HG03342 (cell line): ENCODE measurements at regions not wholly inside any gene's neighbourhood (a gene's known extent, or its start where the extent isn't known, plus 50 kb on each side); places are given as distances from the start of the nearest gene placed in this dataset.

Experiments
- ATAC-seq: cut with Tn5 transposase; IDR thresholded peaks from one replicate; pipeline ENCODE4 v1.9.1; 2021; ENCODE audit warnings: mild to moderate bottlenecking, moderate library complexity; ENCODE audit not compliant: unreplicated experiment

- no peak for ATAC-seq
These were observed 144.0 kb upstream of the OBI1 start for GRCh38 chr13:78802912-78803311.

GRCh38 chr13:78787190-78787589 is 128.2 kb upstream of the OBI1 start:
- no peak for ATAC-seq

- ATAC-seq, result no peak
These were observed 127.5 kb upstream of the OBI1 start for GRCh38 chr13:78786459-78786858.

- ATAC-seq, result no peak
These were observed 126.8 kb upstream of the OBI1 start for GRCh38 chr13:78785764-78786163.

GRCh38 chr13:78784014-78784750 is 125.2 kb upstream of the OBI1 start:
- ATAC-seq, result no peak

- no peak for ATAC-seq
These were observed 121.8 kb upstream of the OBI1 start for GRCh38 chr13:78780708-78781107.

- ATAC-seq, result no peak
These were observed 120.7 kb upstream of the OBI1 start for GRCh38 chr13:78779608-78780007.

GRCh38 chr13:78777976-78778375 is 119.0 kb upstream of the OBI1 start:
- ATAC-seq, result no peak

GRCh38 chr13:78777396-78777795 is 118.4 kb upstream of the OBI1 start:
- ATAC-seq, result no peak

GRCh38 chr13:78772933-78773332 is 114.0 kb upstream of the OBI1 start:
- no peak for ATAC-seq

GRCh38 chr13:78770601-78771000 is 111.6 kb upstream of the OBI1 start:
- ATAC-seq, result no peak

GRCh38 chr13:78768950-78769349 is 110.0 kb upstream of the OBI1 start:
- no peak for ATAC-seq

- no peak for ATAC-seq
These were observed 105.7 kb upstream of the OBI1 start for GRCh38 chr13:78764665-78765064.

GRCh38 chr13:78762825-78763224 is 103.9 kb upstream of the OBI1 start:
- ATAC-seq, result no peak

GRCh38 chr13:78759704-78760103 is 100.7 kb upstream of the OBI1 start:
- ATAC-seq, result no peak

GRCh38 chr13:78758549-78758948 is 99.6 kb upstream of the OBI1 start:
- no peak for ATAC-seq

GRCh38 chr13:78753435-78753834 is 94.5 kb upstream of the OBI1 start:
- no peak for ATAC-seq

GRCh38 chr13:78750735-78751134 is 91.8 kb upstream of the OBI1 start:
- ATAC-seq, result no peak

- ATAC-seq, result no peak
These were observed 85.0 kb upstream of the OBI1 start for GRCh38 chr13:78743973-78744372.

- no peak for ATAC-seq
These were observed 83.7 kb upstream of the OBI1 start for GRCh38 chr13:78742659-78743058.

GRCh38 chr13:78736142-78736541 is 77.2 kb upstream of the OBI1 start:
- no peak for ATAC-seq

GRCh38 chr13:78732445-78733017 is 73.6 kb upstream of the OBI1 start:
- no peak for ATAC-seq

GRCh38 chr13:78722700-78723099 is 63.7 kb upstream of the OBI1 start:
- no peak for ATAC-seq
